AG04449 (cell line): ENCODE measurements at regions not wholly inside any gene's neighbourhood (a gene's known extent, or its start where the extent isn't known, plus 50 kb on each side); places are given as distances from the start of the nearest gene placed in this dataset.

ENCODE experiments used
- CTCF ChIA-PET: fragments of 350-600 bp; formaldehyde crosslinking; extraction: SDS; loops from one replicate; lab custom pipeline; 2021; ENCODE audit warnings: antibody characterized with exemption; lab: Yijun Ruan, JAX
- POLR2A ChIA-PET: fragments of 400-600, 350-600 bp; formaldehyde crosslinking; extraction: SDS; loops from one replicate; lab custom pipeline; 2020; ENCODE audit warnings: antibody characterized with exemption, inconsistent platforms; lab: Yijun Ruan, JAX
- DNase-seq: peaks from one replicate; pipeline ENCODE4 v3.0.0-alpha.2; 2010; ENCODE audit warnings: low read depth, low spot score
- H3K4me3 ChIP-seq: 2 replicates; pipeline ENCODE4 v1.5.1; 2011; ENCODE audit warnings: low read depth, mild to moderate bottlenecking, control low read depth, low read length
- TF ChIP-seq, protein P1 (sequence below): IDR thresholded peaks from one replicate; pipeline ENCODE4 v1.5.1; 2011; ENCODE audit warnings: mild to moderate bottlenecking, moderate library complexity, low read length, control low read depth, inconsistent platforms; ENCODE audit not compliant: insufficient read depth; ENCODE audit errors: missing control alignments

DNA sequence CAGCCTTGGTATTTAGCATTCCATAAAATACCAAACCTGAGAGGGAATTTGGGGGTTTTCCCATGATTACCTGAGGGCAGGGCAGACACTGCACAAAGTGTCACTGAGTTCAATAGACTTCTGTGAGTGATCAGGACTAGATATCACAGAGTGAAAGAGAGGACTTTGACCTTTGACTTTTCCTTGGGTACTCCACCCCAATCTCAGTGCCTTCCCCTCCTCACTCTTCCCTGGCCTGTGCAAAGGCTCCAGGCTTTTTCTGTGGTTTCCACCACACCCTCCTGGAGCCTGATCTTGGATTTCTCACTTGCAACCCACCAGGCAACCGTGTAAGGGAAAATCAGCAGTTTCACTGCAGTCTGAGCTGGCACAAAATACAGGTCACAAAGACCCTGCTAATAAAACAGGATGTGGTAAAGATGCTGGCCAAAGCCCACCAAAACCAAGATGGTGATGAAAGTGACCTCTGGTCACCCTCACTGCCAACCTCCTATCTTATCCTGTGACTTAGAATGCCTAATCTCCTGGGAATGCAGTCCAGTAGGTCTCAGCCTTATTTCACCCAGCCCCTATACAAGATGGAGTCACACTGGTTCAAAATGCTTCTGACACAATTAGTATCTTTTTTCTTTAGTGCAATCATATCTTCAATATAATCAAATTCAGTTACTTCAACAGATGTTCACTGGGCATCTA is 64.0 kb downstream of the BOD1L2 start:
- ChIA-PET CTCF (no interaction called here), POLR2A (no interaction called here)
- DNase-seq: no peak
- H3K4me3 ChIP-seq: no peak overlapping the region
- TF ChIP-seq, protein P1, sequence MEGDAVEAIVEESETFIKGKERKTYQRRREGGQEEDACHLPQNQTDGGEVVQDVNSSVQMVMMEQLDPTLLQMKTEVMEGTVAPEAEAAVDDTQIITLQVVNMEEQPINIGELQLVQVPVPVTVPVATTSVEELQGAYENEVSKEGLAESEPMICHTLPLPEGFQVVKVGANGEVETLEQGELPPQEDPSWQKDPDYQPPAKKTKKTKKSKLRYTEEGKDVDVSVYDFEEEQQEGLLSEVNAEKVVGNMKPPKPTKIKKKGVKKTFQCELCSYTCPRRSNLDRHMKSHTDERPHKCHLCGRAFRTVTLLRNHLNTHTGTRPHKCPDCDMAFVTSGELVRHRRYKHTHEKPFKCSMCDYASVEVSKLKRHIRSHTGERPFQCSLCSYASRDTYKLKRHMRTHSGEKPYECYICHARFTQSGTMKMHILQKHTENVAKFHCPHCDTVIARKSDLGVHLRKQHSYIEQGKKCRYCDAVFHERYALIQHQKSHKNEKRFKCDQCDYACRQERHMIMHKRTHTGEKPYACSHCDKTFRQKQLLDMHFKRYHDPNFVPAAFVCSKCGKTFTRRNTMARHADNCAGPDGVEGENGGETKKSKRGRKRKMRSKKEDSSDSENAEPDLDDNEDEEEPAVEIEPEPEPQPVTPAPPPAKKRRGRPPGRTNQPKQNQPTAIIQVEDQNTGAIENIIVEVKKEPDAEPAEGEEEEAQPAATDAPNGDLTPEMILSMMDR: no peak

DNA sequence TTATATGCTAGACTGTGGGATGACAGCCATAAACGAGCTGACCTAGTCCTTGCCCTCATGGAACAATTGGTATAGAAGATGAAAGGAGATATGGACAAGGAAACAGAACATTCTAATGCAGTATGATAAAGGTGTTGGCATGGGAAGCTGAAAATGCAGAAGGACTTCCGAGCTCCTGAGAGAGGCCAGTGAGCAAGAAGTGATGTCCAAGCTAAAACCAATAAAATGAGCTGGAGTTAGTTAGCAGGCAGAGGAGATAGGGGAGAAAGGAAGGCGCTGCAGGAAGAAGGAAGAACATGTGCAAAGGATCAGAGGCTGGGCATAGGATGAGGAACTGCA is 64.5 kb downstream of the BOD1L2 start:
- TF ChIP-seq, protein P1: no peak
- no peak overlapping the region for H3K4me3 ChIP-seq
- ChIA-PET CTCF (no interaction called here), POLR2A (no interaction called here)
- DNase-seq: no peak

DNA sequence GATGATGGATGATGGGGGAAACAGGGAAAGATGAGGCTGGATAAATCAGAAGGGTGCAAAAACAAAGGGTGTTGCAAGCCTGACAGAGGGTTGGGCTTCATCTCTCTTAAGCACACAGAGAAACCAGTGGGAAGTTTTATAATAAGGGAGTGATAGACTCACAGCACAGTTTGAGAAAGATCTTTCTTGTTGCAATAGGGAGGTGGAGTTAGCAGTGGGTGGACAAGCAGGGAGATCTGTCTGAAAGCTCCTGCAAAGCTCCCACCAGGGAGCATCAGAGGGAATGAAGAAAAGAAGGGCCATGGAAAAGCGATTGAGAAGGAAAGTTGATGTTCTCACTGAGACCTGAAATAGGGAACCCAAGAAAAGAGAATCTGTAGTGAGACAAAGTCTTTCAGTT is 64.9 kb downstream of the BOD1L2 start:
- DNase-seq: no peak
- ChIA-PET CTCF (no interaction called here), POLR2A (no interaction called here)
- TF ChIP-seq, protein P1: no peak
- H3K4me3 ChIP-seq: no peak overlapping the region

DNA sequence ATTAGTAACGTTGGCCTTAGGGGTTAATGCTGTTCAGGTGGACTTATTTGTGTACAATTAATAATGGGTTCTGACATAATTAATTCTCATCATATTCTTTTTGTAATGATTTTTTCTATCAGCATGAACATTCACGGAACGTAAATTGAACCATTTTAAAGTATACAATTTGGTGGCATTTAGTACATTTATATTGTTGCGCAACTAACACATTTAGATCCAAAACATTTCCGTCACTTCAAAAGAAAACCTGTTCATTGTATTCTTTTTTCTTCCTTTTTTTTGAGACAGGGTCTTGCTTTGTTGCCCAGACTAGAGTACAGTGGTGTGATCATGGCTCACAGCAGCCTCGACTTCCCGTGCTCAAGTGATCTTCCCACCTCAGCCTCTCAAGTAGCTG is 65.8 kb downstream of the BOD1L2 start:
- POLR2A ChIA-PET: no interaction called here
- CTCF ChIA-PET: no interaction called here
- TF ChIP-seq, protein P1: no peak

DNA sequence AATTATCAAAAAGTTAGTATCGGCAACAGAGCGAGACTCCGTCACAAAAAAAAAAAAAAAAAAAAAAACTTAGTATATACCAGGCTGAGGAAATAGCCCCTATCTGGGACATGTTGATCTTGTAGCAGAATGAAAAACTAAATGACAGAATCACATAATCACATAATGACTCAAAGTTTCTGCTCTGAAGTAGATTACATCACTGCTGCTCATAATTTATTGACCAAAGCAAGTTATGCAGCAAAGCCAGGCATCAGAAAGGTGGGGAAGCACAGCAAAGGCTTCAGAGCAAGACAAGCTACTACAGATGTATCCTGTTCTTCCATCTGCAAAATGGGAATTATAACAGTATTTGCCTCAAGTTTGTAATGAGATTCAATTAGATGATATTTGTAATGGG is 68.1 kb downstream of the BOD1L2 start:
- ChIA-PET POLR2A (no interaction called here), CTCF (interaction anchor here (0.6 kb wide), 1 partner anchor 112 kb away, joined by 3 read pairs; no protein-coding TSS in a partner anchor)
- no peak for DNase-seq
- TF ChIP-seq, protein P1: no peak
- no peak overlapping the region for H3K4me3 ChIP-seq

More for the DNA sequence above, 65.8 kb downstream of the BOD1L2 start:
- no peak overlapping the region for H3K4me3 ChIP-seq
- DNase-seq: no peak

DNA sequence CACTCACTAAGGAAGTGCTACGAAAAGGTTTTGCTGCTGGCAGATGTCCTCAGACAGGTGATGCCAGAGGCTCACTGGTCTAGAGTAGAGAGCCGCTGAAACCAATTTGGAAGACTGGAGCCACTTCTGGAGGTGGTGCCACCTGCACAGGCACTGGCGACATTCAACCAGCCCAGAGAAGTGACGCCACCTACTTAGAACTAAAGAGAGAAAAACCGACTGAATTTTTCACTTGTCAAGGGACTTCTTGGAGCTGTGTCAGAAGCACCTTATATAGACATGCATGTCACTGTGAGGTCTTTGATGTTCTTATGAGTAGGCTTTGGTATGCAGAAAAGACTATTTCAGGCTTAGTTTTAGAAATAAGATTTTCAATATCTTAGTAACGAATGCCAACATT is 71.4 kb downstream of the BOD1L2 start:
- ChIA-PET POLR2A (no interaction called here), CTCF (no interaction called here)
- TF ChIP-seq, protein P1: no peak
- H3K4me3 ChIP-seq: no peak overlapping the region
- DNase-seq: no peak
